K562 (cell line): ENCODE measurements at regions not wholly inside any gene's neighbourhood (a gene's known extent, or its start where the extent isn't known, plus 50 kb on each side); places are given as distances from the start of the nearest gene placed in this dataset.
"Not testable (repeated sequence)": the region's sequence is repeated elsewhere in the genome, so short reads cannot be mapped to it uniquely, and the experiment has no call there.

ENCODE experiments used
- CREB1 ChIP-seq, 2 experiments: sonication (generic) in 1 of 2; formaldehyde crosslinking in 1 of 2; IDR thresholded peaks; 2 replicates each; pipeline versions ENCODE4 v1.6.1 to v1.8.0; 2012 to 2022; ENCODE audit warnings: inconsistent platforms in 1 of 2, mild to moderate bottlenecking in 1 of 2, missing genetic modification reagents in 1 of 2, moderate library complexity in 1 of 2
- ELF4 ChIP-seq: fragments of 450-650 bp; formaldehyde crosslinking; IDR thresholded peaks from 2 replicates; pipeline ENCODE4 v1.4.0; 2022; ENCODE audit warnings: missing genetic modification characterization
- EZH2 ChIP-seq: IDR thresholded peaks from 2 replicates; pipeline ENCODE4 v1.6.1; 2012; ENCODE audit warnings: low read depth, mild to moderate bottlenecking, inconsistent platforms, low read length, borderline replicate concordance
- RUNX1 ChIP-seq: sonication (generic); IDR thresholded peaks from 2 replicates; pipeline ENCODE4 v1.6.1; 2016; ENCODE audit warnings: antibody characterized with exemption, low read depth
- USF1 ChIP-seq: sonication (generic); formaldehyde crosslinking; IDR thresholded peaks from 2 replicates; pipeline ENCODE4 v1.9.0; 2022; ENCODE audit warnings: mild to moderate bottlenecking, missing genetic modification reagents
- ZKSCAN8 ChIP-seq: fragments of 200-800 bp; sonication (Bioruptor generic); IDR thresholded peaks from 2 replicates; pipeline ENCODE4 v1.6.1; 2016; ENCODE audit warnings: missing genetic modification characterization, missing compliant biosample characterization
- TF ChIP-seq, protein P1 (sequence below), 3 experiments: IDR thresholded peaks in 2 of 3; conservative IDR thresholded peaks in 1 of 3; 2 replicates each; pipeline ENCODE4 v1.5.1; 2011 to 2012; ENCODE audit warnings: low read length in 3 of 3, mild to moderate bottlenecking in 3 of 3, control low read depth in 2 of 3, improper control_type of control experiment in 1 of 3, inconsistent platforms in 1 of 3, low read depth in 1 of 3, mixed read lengths in 1 of 3, moderate library complexity in 1 of 3; ENCODE audit not compliant: insufficient read depth in 2 of 3

DNA sequence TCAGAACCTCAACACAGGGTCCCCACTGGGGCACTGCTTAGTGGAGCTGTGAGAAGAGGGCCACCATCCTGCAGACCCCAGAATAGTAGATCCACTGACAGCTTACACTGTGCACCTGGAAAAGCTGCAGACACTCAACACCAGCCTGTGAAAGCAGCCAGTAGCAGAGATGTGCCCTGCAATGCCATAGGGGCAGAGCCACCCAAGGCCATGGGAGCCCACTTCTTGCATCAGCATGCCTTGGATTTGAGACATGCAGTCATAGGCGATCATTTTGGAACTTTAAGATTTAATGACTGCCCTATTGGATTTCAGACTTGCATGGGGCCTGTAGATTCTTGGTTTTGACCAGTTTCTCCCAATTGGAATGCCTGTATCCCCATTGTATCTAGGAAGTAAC is 1962.1 kb upstream of the PRR20A start:
- not testable (repeated sequence) for TF ChIP-seq EZH2; RUNX1; USF1 (CRISPR knock-in tag); ZKSCAN8 (CRISPR knock-in tag); CREB1 (IDR thresholded peaks at IDR 0.05); CREB1 (CRISPR knock-in tag; IDR thresholded peaks at IDR 0.05); ELF4 (CRISPR knock-in tag)
- TF ChIP-seq, protein P1, sequence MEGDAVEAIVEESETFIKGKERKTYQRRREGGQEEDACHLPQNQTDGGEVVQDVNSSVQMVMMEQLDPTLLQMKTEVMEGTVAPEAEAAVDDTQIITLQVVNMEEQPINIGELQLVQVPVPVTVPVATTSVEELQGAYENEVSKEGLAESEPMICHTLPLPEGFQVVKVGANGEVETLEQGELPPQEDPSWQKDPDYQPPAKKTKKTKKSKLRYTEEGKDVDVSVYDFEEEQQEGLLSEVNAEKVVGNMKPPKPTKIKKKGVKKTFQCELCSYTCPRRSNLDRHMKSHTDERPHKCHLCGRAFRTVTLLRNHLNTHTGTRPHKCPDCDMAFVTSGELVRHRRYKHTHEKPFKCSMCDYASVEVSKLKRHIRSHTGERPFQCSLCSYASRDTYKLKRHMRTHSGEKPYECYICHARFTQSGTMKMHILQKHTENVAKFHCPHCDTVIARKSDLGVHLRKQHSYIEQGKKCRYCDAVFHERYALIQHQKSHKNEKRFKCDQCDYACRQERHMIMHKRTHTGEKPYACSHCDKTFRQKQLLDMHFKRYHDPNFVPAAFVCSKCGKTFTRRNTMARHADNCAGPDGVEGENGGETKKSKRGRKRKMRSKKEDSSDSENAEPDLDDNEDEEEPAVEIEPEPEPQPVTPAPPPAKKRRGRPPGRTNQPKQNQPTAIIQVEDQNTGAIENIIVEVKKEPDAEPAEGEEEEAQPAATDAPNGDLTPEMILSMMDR (IDR thresholded peaks at IDR 0.05 in 2 of 3, conservative IDR thresholded peaks at IDR 0.05 in 1 of 3; ENCODE audit: insufficient read depth in 2 of 3, low read depth in 1 of 3, low read length in 3 of 3): not testable (repeated sequence)
